ENCODE measurements at regions not wholly inside any gene's neighbourhood (a gene's known extent, or its start where the extent isn't known, plus 50 kb on each side); places are given as distances from the start of the nearest gene placed in this dataset.

- TF ChIP-seq CTCF (conservative IDR thresholded peaks at IDR 0.05; ENCODE audit: low read depth, low read length) (no peak), RCOR1 (IDR thresholded peaks at IDR 0.05; ENCODE audit: insufficient replicate concordance, low read length) (no peak), POLR2A (IDR thresholded peaks at IDR 0.05; ENCODE audit: low read depth, low read length) (no peak), BHLHE40 (IDR thresholded peaks at IDR 0.05; ENCODE audit: low read depth, low read length) (no peak), RFX5 (IDR thresholded peaks at IDR 0.05; ENCODE audit: low read depth, low read length) (no peak)
These were observed 55.5 kb upstream of the CCDC167 start for GRCh38 chr6:37555040-37555781.
